ENCODE measurements at regions not wholly inside any gene's neighbourhood (a gene's known extent, or its start where the extent isn't known, plus 50 kb on each side); places are given as distances from the start of the nearest gene placed in this dataset.

DNA sequence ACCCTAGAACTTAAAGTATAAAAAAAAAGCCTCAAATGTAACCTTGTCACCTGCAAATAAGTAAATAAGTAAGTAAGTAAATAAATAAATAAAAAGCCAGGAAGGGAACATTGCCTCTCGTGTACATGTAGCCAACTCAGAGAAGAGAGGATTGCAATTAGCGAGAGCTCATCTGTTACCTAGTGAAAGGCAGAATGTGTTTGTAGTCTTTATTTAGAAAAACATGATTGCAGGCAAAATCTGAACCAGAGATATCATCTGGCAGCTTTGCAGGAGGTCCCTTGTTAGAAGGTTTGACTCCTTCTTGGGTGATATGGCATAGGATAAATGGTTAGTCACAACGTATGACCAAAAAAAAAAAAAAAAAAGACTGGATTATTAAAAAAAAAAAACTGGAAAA, 71.6 kb upstream of the SYN2 start:
- no peak for ATAC-seq (ENCODE audit: low read depth)
- H3K27me3 ChIP-seq (replicated peaks in 1 of 4; ENCODE audit: control extremely low read depth in 1 of 4, control insufficient read depth in 3 of 4, insufficient read depth in 4 of 4, low read length in 3 of 4), result peaks cover 0 to 10% (median 0%) of the 10 kb centered on the region in 4 experiments

DNA sequence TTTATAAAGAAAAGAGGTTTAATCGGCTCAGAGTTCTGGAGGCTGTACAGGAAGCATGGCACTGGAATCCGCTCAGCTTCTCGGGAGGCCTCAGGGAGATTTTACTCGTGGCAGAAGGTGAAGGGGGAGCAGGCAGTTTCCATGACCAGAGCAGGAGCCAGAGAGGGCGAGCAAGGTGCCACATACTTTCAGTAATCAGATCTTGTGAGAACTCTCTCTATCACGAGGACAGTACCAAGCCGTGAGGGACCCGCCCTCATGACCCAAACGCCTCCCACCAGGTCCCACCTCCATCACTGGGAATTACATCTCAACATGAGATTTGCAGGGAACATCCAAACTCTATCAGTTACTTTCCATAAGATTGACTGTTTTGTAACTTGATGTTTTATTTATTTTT, 70.7 kb upstream of the SYN2 start:
- POLR2A ChIA-PET, result no interaction called here
- H3K4me2 ChIP-seq (replicated peaks; ENCODE audit: low read depth, low read length, poor library complexity, severe bottlenecking), result no peak overlapping the region
- H3K4me1 Mint-ChIP-seq, result no peaks in the 10 kb centered on the region
- no peak overlapping the region for H3K27ac ChIP-seq (ENCODE audit: low read length in 2 of 2)
- CTCF ChIA-PET, result no interaction called here
- no peaks in the 10 kb centered on the region for H3K79me2 ChIP-seq (ENCODE audit: control insufficient read depth, insufficient read depth, low read length)
- peaks cover 0 to 10% (median 0%) of the 10 kb centered on the region in 4 experiments for H3K27me3 ChIP-seq (replicated peaks in 1 of 4; ENCODE audit: control extremely low read depth in 1 of 4, control insufficient read depth in 3 of 4, insufficient read depth in 4 of 4, low read length in 3 of 4)
- peaks cover 9% of the 10 kb centered on the region for H3K27me3 Mint-ChIP-seq
- intact Hi-C loops (cut with micrococcal nuclease), result no loop called here
- DNase-seq (no peak), ATAC-seq (ENCODE audit: low read depth) (no peak)
- H2AFZ ChIP-seq (ENCODE audit: insufficient read depth, low read depth, low read length, poor library complexity, severe bottlenecking), result no peak overlapping the region
- no peak for TF ChIP-seq EZH2 (IDR thresholded peaks at IDR 0.05; ENCODE audit: borderline replicate concordance, insufficient read depth, low read depth, low read length, poor library complexity, severe bottlenecking)
- TF ChIP-seq, protein P1, sequence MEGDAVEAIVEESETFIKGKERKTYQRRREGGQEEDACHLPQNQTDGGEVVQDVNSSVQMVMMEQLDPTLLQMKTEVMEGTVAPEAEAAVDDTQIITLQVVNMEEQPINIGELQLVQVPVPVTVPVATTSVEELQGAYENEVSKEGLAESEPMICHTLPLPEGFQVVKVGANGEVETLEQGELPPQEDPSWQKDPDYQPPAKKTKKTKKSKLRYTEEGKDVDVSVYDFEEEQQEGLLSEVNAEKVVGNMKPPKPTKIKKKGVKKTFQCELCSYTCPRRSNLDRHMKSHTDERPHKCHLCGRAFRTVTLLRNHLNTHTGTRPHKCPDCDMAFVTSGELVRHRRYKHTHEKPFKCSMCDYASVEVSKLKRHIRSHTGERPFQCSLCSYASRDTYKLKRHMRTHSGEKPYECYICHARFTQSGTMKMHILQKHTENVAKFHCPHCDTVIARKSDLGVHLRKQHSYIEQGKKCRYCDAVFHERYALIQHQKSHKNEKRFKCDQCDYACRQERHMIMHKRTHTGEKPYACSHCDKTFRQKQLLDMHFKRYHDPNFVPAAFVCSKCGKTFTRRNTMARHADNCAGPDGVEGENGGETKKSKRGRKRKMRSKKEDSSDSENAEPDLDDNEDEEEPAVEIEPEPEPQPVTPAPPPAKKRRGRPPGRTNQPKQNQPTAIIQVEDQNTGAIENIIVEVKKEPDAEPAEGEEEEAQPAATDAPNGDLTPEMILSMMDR (IDR thresholded peaks at IDR 0.05), result no peak
- H3K27ac Mint-ChIP-seq, result no peak overlapping the region
- no peaks in the 10 kb centered on the region for H3K9me3 Mint-ChIP-seq (ENCODE audit: insufficient read depth)
- WGBS (ENCODE audit: insufficient coverage), result 96% methylated on average over 4 of the region's 9 CpGs
- no peak overlapping the region for H3K4me3 Mint-ChIP-seq
- H3K4me1 ChIP-seq (ENCODE audit: control insufficient read depth in 2 of 2, insufficient read depth in 2 of 2, low read length in 2 of 2), result no peaks in the 10 kb centered on the region
- peaks cover 0 to 1% (median 0%) of the 10 kb centered on the region in 3 donors for H3K9me3 ChIP-seq (ENCODE audit: control extremely low read depth in 1 of 3, control insufficient read depth in 2 of 3, insufficient read depth in 1 of 3, low read length in 2 of 3)
- H4K20me1 ChIP-seq (ENCODE audit: control insufficient read depth, insufficient read depth, low read length, poor library complexity, severe bottlenecking), result no peaks in the 10 kb centered on the region
- no peaks in the 10 kb centered on the region for H3K36me3 ChIP-seq (replicated peaks in 1 of 2; ENCODE audit: control extremely low read depth in 1 of 2, control insufficient read depth in 1 of 2, extremely low read depth in 1 of 2, insufficient read depth in 2 of 2, low read length in 1 of 2)
- no peak overlapping the region for H3K4me3 ChIP-seq (ENCODE audit: control extremely low read depth in 1 of 5, extremely low read depth in 1 of 5, insufficient read depth in 1 of 5, low read depth in 2 of 5, low read length in 4 of 5)
- no peak overlapping the region for H3K9ac ChIP-seq (ENCODE audit: low read length)

More for the DNA sequence above, 71.6 kb upstream of the SYN2 start:
- Histone ChIP-seq H3K27ac (ENCODE audit: low read length in 2 of 2) (no peak overlapping the region), H3K79me2 (ENCODE audit: control insufficient read depth, insufficient read depth, low read length) (no peaks in the 10 kb centered on the region), H3K9ac (ENCODE audit: low read length) (no peak overlapping the region), H2AFZ (ENCODE audit: insufficient read depth, low read depth, low read length, poor library complexity, severe bottlenecking) (no peak overlapping the region), H3K4me2 (replicated peaks; ENCODE audit: low read depth, low read length, poor library complexity, severe bottlenecking) (no peak overlapping the region), H3K9me3 (ENCODE audit: control extremely low read depth in 1 of 3, control insufficient read depth in 2 of 3, insufficient read depth in 1 of 3, low read length in 2 of 3) (peaks cover 0 to 2% (median 0%) of the 10 kb centered on the region in 3 donors), H3K36me3 (replicated peaks in 1 of 2; ENCODE audit: control extremely low read depth in 1 of 2, control insufficient read depth in 1 of 2, extremely low read depth in 1 of 2, insufficient read depth in 2 of 2, low read length in 1 of 2) (no peaks in the 10 kb centered on the region), H3K4me3 (ENCODE audit: control extremely low read depth in 1 of 5, extremely low read depth in 1 of 5, insufficient read depth in 1 of 5, low read depth in 2 of 5, low read length in 4 of 5) (no peak overlapping the region), H4K20me1 (ENCODE audit: control insufficient read depth, insufficient read depth, low read length, poor library complexity, severe bottlenecking) (no peaks in the 10 kb centered on the region), H3K4me1 (ENCODE audit: control insufficient read depth in 2 of 2, insufficient read depth in 2 of 2, low read length in 2 of 2) (no peaks in the 10 kb centered on the region)
- Mint-ChIP-seq H3K27ac (no peak overlapping the region), H3K9me3 (ENCODE audit: insufficient read depth) (no peaks in the 10 kb centered on the region), H3K27me3 (peaks cover 9% of the 10 kb centered on the region), H3K4me1 (no peaks in the 10 kb centered on the region), H3K4me3 (no peak overlapping the region)
- DNase-seq, result no peak
- CTCF ChIA-PET, result no interaction called here
- TF ChIP-seq, protein P1 (IDR thresholded peaks at IDR 0.05), result no peak
- TF ChIP-seq EZH2 (IDR thresholded peaks at IDR 0.05; ENCODE audit: borderline replicate concordance, insufficient read depth, low read depth, low read length, poor library complexity, severe bottlenecking), result no peak
- WGBS (ENCODE audit: insufficient coverage), result 100% methylated on average over 1 of the region's 3 CpGs
- intact Hi-C loops (cut with micrococcal nuclease), result no loop called here
- POLR2A ChIA-PET, result no interaction called here

Data from B cell (primary cell).